GM23248 (cell line): ENCODE measurements at regions not wholly inside any gene's neighbourhood (a gene's known extent, or its start where the extent isn't known, plus 50 kb on each side); places are given as distances from the start of the nearest gene placed in this dataset.

Experiments used
- DNase-seq: peaks from one replicate; pipeline ENCODE4 v3.0.0-alpha.2; 2015
- H2AFZ ChIP-seq: fragments of 200-600 bp; sonication (generic); 2 replicates; pipeline ENCODE4 v1.6.1; 2016; ENCODE audit warnings: antibody characterized with exemption
- H3F3A ChIP-seq: fragments of 200-600 bp; sonication (generic); 2 replicates; pipeline ENCODE4 v1.6.1; 2016; ENCODE audit warnings: mild to moderate bottlenecking, antibody characterized with exemption, mixed run types; ENCODE audit not compliant: insufficient read depth
- H3K27ac ChIP-seq: fragments of 200-600 bp; sonication (generic); 2 replicates; pipeline ENCODE4 v1.5.1; 2016; ENCODE audit warnings: mild to moderate bottlenecking
- H3K27me3 ChIP-seq: fragments of 200-600 bp; sonication (generic); replicated peaks from 2 replicates; pipeline ENCODE4 v1.6.1; 2016; ENCODE audit warnings: mild to moderate bottlenecking; ENCODE audit not compliant: insufficient read depth
- H3K36me3 ChIP-seq: fragments of 200-600 bp; sonication (generic); 2 replicates; pipeline ENCODE4 v1.6.1; 2016; ENCODE audit warnings: low read depth, mild to moderate bottlenecking
- H3K4me1 ChIP-seq: fragments of 200-600 bp; sonication (generic); 2 replicates; pipeline ENCODE4 v1.6.1; 2016; ENCODE audit warnings: mild to moderate bottlenecking; ENCODE audit not compliant: insufficient read depth
- H3K4me2 ChIP-seq: fragments of 200-600 bp; sonication (generic); one replicate; pipeline ENCODE4 v1.6.1; 2016; ENCODE audit warnings: mild to moderate bottlenecking; ENCODE audit not compliant: unreplicated experiment
- H3K4me3 ChIP-seq: fragments of 200-600 bp; sonication (generic); 2 replicates; pipeline ENCODE4 v1.5.1; 2016; ENCODE audit warnings: mild to moderate bottlenecking
- H3K79me2 ChIP-seq: fragments of 200-600 bp; sonication (generic); 2 replicates; pipeline ENCODE4 v1.6.1; 2016; ENCODE audit warnings: mild to moderate bottlenecking; ENCODE audit not compliant: insufficient read depth
- H3K9ac ChIP-seq: fragments of 200-600 bp; sonication (generic); 2 replicates; pipeline ENCODE4 v1.6.1; 2016; ENCODE audit warnings: mild to moderate bottlenecking
- H3K9me2 ChIP-seq: fragments of 200-600 bp; sonication (generic); 2 replicates; pipeline ENCODE4 v1.6.1; 2016; ENCODE audit warnings: mixed run types, mild to moderate bottlenecking, moderate library complexity; ENCODE audit not compliant: insufficient read depth
- H3K9me3 ChIP-seq: fragments of 200-600 bp; sonication (generic); one replicate; pipeline ENCODE4 v1.6.1; 2017; ENCODE audit warnings: low read depth
- H4K20me1 ChIP-seq: fragments of 200-600 bp; sonication (generic); 2 replicates; pipeline ENCODE4 v1.6.0; 2016; ENCODE audit not compliant: insufficient read depth
- EZH2 ChIP-seq: fragments of 200-600 bp; sonication (generic); IDR thresholded peaks from 2 replicates; pipeline ENCODE4 v1.6.1; 2018; ENCODE audit warnings: antibody characterized with exemption, mild to moderate bottlenecking; ENCODE audit not compliant: insufficient read depth, poor library complexity, severe bottlenecking
- EZH2phosphoT487 ChIP-seq: fragments of 200-600 bp; sonication (generic); IDR thresholded peaks from 2 replicates; pipeline ENCODE4 v1.6.1; 2018; ENCODE audit warnings: antibody characterized with exemption, moderate library complexity, mild to moderate bottlenecking, low read depth; ENCODE audit not compliant: insufficient read depth
- WGBS, 2 experiments: methylation state at CpG; one replicate each; pipeline ENCODE4 v1.1.6; 2015 to 2017; ENCODE audit warnings: low lambda C conversion rate in 2 of 2, low coverage in 1 of 2; ENCODE audit errors: missing lambda C conversion rate in 2 of 2; 5-methylcytosine and 5-hydroxymethylcytosine counted together
- in situ Hi-C: fragments of 300-500 bp; cut with MboI; formaldehyde crosslinking; loops from 2 replicates; pipeline ENCODE4 v1.15.0; 2020

DNA sequence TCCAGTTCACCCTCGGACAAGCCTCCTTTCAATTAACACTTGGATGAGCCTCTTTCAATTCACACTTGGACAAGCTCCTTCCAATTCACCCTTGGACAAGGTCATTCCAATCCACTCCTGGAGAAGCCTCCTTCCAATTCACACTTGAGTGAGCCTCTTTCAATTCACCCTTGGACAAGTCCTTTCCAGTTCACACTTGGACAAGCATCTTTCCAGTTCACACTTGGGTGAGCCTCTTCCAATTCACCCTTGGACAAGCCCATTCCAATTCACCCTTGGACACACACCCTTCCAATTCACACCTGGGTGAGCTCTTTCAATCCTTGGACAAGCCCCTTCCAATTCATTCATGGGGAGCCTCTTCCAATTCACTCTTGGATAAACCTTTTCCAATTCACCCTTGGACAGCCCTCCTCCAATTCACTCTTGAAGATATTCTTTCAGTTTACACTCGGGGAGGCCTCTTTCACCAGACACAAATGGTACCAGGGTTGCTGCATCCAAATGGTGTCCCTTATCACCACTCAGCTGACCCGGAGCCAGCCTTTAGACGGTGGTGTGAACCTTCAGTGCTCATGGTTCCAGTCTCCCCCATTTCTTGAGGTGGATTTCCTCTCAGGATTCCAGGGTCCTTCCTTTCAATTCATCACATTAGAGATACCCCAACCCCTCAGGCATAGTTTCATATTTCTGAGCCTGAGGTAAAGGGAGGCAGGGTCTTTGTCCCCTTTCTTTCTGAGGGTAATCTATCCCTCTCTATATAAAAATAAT is 183.6 kb downstream of the SH3BP4 start:
- Histone ChIP-seq H3K4me3 (no peak overlapping the region), H3K9me2 (no peaks in the 10 kb centered on the region), H3K4me1 (no peaks in the 10 kb centered on the region), H3K9me3 (no peaks in the 10 kb centered on the region), H3K4me2 (no peak overlapping the region), H3K9ac (no peak overlapping the region), H3K27ac (no peak overlapping the region), H3K36me3 (no peaks in the 10 kb centered on the region), H3F3A (no peaks in the 10 kb centered on the region), H2AFZ (peak overlapping the region; percentile 55), H3K79me2 (no peaks in the 10 kb centered on the region), H4K20me1 (no peaks in the 10 kb centered on the region), H3K27me3 (no peaks in the 10 kb centered on the region)
- DNase-seq: no peak
- WGBS, 2 experiments: 75 to 76% methylated on average over 4 of the region's 4 CpGs
- TF ChIP-seq EZH2phosphoT487 (no peak), EZH2 (no peak)
- in situ Hi-C loops: loop anchor here (5.0 to 25.0 kb wide), 3 partner anchors 457 to 1052 kb away; no protein-coding TSS in a partner anchor

GRCh38 chr2:235135990-235136561 is 184.3 kb downstream of the SH3BP4 start:
- H3K27me3 ChIP-seq: no peaks in the 10 kb centered on the region
- no peaks in the 10 kb centered on the region for H3K4me1 ChIP-seq
- H3K79me2 ChIP-seq: no peaks in the 10 kb centered on the region
- no peak for TF ChIP-seq EZH2
- no peak for TF ChIP-seq EZH2phosphoT487
- H4K20me1 ChIP-seq: no peaks in the 10 kb centered on the region
- H3F3A ChIP-seq: no peaks in the 10 kb centered on the region
- no peaks in the 10 kb centered on the region for H3K9me2 ChIP-seq
- H2AFZ ChIP-seq: peak overlapping the region; percentile 55
- H3K4me3 ChIP-seq: no peak overlapping the region
- WGBS, 2 experiments: 7 to 10% methylated on average over 19 of the region's 19 CpGs
- H3K9ac ChIP-seq: 0 out of 2 replicates have a peak overlapping the region, but pooled peaks have one; percentile 33
- H3K27ac ChIP-seq: no peak overlapping the region
- H3K4me2 ChIP-seq: peak overlapping the region; percentile 86
- peak; percentile 94 for DNase-seq
- no peaks in the 10 kb centered on the region for H3K36me3 ChIP-seq
- in situ Hi-C loops: loop anchor here (5.0 to 25.0 kb wide), 3 partner anchors 456 to 1051 kb away; no protein-coding TSS in a partner anchor
- no peaks in the 10 kb centered on the region for H3K9me3 ChIP-seq

- WGBS, 2 experiments: 95 to 98% methylated on average over 10 of the region's 10 CpGs
Observed at GRCh38 chr2:235138339-235138738, 186.5 kb downstream of the SH3BP4 start.

DNA sequence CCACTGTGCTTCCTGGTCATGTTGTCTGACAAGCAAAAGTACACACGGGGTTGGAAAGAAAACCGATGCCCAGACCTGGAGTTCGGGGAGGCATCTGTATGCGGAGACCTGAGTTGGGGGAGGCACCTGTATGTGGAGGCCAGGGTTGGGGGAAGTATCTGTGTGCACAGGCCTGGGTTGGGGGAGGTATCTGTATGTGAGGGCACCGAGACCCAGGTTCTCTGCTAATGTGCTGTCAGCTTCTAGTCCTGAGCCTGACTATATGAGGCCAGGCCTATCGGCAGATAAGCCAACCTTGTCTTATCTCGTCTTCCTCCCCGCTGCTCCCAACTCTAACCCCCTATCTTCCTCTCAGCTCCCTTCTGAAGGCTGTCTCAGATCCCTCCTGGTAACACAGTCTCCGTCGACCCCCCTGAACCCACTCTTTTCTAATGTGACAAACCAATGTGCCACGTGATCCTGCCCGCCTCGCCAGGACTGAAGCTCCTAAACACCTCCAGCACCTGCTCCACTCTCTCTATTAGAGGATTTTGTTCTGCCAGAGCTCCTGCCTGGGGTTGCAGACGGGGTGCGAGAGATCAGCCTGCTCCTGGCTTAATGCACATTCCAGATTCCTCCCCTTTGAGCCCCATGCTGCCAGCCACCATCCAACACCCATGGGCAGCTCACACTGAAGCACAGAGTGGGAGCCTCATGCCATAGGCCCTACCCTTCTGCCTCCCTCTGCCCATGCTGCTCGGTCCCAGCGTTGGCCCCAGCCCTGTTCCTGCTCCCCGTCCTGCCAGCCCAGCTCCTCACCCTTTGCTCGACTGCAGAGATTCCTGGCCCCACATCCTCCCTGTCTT is 188.4 kb downstream of the SH3BP4 start:
- H3K4me2 ChIP-seq: no peak overlapping the region
- no peak overlapping the region for H2AFZ ChIP-seq
- DNase-seq: no peak
- H3K9ac ChIP-seq: no peak overlapping the region
- in situ Hi-C loops: loop anchor here (5.0 to 25.0 kb wide), 3 partner anchors 452 to 1047 kb away; no protein-coding TSS in a partner anchor
- H3K36me3 ChIP-seq: no peaks in the 10 kb centered on the region
- no peak overlapping the region for H3K4me3 ChIP-seq
- no peak overlapping the region for H3K27ac ChIP-seq
- TF ChIP-seq EZH2 (no peak), EZH2phosphoT487 (no peak)
- WGBS, 2 experiments: 96 to 98% methylated on average over 19 of the region's 19 CpGs
- H3K27me3 ChIP-seq: no peaks in the 10 kb centered on the region
- no peaks in the 10 kb centered on the region for H3K79me2 ChIP-seq
- H3K9me3 ChIP-seq: no peaks in the 10 kb centered on the region
- H3K9me2 ChIP-seq: no peaks in the 10 kb centered on the region
- H4K20me1 ChIP-seq: no peaks in the 10 kb centered on the region
- H3F3A ChIP-seq: no peaks in the 10 kb centered on the region
- H3K4me1 ChIP-seq: no peaks in the 10 kb centered on the region

More at GRCh38 chr2:235138339-235138738, 186.5 kb downstream of the SH3BP4 start:
- Histone ChIP-seq H3K4me1 (no peaks in the 10 kb centered on the region), H4K20me1 (no peaks in the 10 kb centered on the region), H3K79me2 (no peaks in the 10 kb centered on the region), H2AFZ (no peak overlapping the region), H3K27me3 (no peaks in the 10 kb centered on the region), H3K9me2 (no peaks in the 10 kb centered on the region), H3K4me2 (no peak overlapping the region), H3K36me3 (no peaks in the 10 kb centered on the region), H3K27ac (no peak overlapping the region), H3F3A (no peaks in the 10 kb centered on the region), H3K9ac (no peak overlapping the region), H3K4me3 (no peak overlapping the region), H3K9me3 (no peaks in the 10 kb centered on the region)
- in situ Hi-C loops: loop anchor here (5.0 to 25.0 kb wide), 3 partner anchors 454 to 1049 kb away; no protein-coding TSS in a partner anchor
- TF ChIP-seq EZH2: no peak
- DNase-seq: no peak
